ENCODE measurements at regions not wholly inside any gene's neighbourhood (a gene's known extent, or its start where the extent isn't known, plus 50 kb on each side); places are given as distances from the start of the nearest gene placed in this dataset.

DNA sequence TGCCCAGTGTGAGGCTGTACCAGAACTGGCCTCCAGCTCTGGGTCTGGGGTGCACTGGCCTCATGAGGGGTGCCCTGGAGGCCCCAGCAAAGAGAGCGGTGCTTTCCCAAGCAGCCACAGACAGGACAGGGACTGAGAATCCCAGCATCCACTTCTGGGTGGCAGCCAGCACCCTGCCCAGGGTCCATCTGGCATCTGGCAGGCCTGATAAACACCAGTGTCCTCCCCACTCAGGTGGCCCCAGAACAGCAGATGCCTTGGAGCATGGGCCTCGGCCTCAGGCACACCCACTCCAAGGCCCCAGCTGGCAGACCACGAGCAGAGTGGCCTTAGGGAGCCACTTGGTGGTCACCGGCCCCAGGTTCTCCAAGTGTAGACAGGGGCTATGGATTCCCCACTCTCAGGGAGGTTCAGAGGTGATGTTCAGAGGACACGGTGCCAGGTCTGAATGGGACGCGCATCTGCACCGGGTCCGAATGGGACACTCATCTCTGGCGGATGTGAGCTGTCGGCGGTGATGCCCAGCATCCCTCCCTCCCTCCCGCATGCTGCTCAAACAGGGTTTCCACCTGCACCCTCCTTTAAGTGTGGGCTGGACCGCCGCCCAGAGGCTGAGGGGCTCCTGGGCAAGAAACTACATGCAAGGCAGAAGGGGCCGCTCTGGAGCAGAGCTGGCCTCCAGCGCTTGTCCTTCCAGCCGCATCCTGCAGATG is 82.2 kb upstream of the GPC1 start:
- Histone ChIP-seq H3K36me3 (ENCODE audit: insufficient read depth, low read length) (no peaks in the 10 kb centered on the region), H2AFZ (ENCODE audit: low read depth, low read length) (no peak overlapping the region), H3K27ac (ENCODE audit: low read length) (no peak overlapping the region), H4K20me1 (ENCODE audit: insufficient read depth, low read length) (no peaks in the 10 kb centered on the region; the same call in 1 of the 2 replicates), H3K79me2 (ENCODE audit: insufficient read depth, low read length) (no peaks in the 10 kb centered on the region), H3K4me1 (ENCODE audit: insufficient read depth, low read length) (no peaks in the 10 kb centered on the region), H3K27me3 (ENCODE audit: insufficient read depth, low read length, poor library complexity) (peaks cover 3% of the 10 kb centered on the region), H3K9me3 (ENCODE audit: insufficient read depth, low read length, severe bottlenecking) (no peaks in the 10 kb centered on the region), H3K4me3 (ENCODE audit: low read depth in 1 of 2, low read length in 2 of 2) (no peak overlapping the region), H3K9ac (ENCODE audit: low read depth, low read length) (no peak overlapping the region), H3K4me2 (ENCODE audit: insufficient read depth, low read length) (no peak overlapping the region)
- ATAC-seq (ENCODE audit: insufficient read depth, low read depth) (no peak), DNase-seq (no peak)
- TF ChIP-seq EZH2 (IDR thresholded peaks at IDR 0.05; ENCODE audit: borderline replicate concordance, low read depth, low read length, severe bottlenecking): no peak
- TF ChIP-seq, protein P1, sequence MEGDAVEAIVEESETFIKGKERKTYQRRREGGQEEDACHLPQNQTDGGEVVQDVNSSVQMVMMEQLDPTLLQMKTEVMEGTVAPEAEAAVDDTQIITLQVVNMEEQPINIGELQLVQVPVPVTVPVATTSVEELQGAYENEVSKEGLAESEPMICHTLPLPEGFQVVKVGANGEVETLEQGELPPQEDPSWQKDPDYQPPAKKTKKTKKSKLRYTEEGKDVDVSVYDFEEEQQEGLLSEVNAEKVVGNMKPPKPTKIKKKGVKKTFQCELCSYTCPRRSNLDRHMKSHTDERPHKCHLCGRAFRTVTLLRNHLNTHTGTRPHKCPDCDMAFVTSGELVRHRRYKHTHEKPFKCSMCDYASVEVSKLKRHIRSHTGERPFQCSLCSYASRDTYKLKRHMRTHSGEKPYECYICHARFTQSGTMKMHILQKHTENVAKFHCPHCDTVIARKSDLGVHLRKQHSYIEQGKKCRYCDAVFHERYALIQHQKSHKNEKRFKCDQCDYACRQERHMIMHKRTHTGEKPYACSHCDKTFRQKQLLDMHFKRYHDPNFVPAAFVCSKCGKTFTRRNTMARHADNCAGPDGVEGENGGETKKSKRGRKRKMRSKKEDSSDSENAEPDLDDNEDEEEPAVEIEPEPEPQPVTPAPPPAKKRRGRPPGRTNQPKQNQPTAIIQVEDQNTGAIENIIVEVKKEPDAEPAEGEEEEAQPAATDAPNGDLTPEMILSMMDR (IDR thresholded peaks at IDR 0.05; ENCODE audit: borderline replicate concordance, extremely low read depth, low read length, poor library complexity, severe bottlenecking): no peak

DNA sequence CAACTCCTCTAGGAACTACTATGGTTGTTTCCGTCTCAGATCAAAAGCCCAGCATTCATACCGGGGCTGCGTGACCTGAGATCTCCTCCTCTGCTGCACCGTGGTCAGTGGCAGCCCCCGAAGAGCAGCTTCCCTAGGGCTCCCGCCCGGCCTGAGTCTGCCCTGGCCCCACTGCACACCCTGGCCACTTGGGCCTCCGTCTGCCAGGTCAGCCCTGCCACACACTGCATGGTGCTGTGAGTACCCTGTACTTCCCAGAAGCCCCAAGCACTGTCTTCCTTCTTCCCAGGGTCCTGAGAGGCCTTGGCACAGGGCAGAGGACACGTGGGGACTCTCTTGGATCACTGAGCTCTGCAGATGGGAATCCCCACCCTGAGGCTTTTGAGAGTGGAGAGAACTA is 81.5 kb upstream of the GPC1 start:
- Histone ChIP-seq H3K4me2 (ENCODE audit: insufficient read depth, low read length) (no peak overlapping the region), H2AFZ (ENCODE audit: low read depth, low read length) (no peak overlapping the region), H3K27ac (ENCODE audit: low read length) (no peak overlapping the region), H3K9me3 (ENCODE audit: insufficient read depth, low read length, severe bottlenecking) (no peaks in the 10 kb centered on the region), H4K20me1 (ENCODE audit: insufficient read depth, low read length) (no peaks in the 10 kb centered on the region; the same call in 1 of the 2 replicates), H3K4me3 (ENCODE audit: low read depth in 1 of 2, low read length in 2 of 2) (no peak overlapping the region), H3K4me1 (ENCODE audit: insufficient read depth, low read length) (no peaks in the 10 kb centered on the region), H3K36me3 (ENCODE audit: insufficient read depth, low read length) (no peaks in the 10 kb centered on the region), H3K27me3 (ENCODE audit: insufficient read depth, low read length, poor library complexity) (peaks cover 3% of the 10 kb centered on the region), H3K79me2 (ENCODE audit: insufficient read depth, low read length) (no peaks in the 10 kb centered on the region), H3K9ac (ENCODE audit: low read depth, low read length) (no peak overlapping the region)
- ATAC-seq (ENCODE audit: insufficient read depth, low read depth) (no peak), DNase-seq (no peak)
- TF ChIP-seq EZH2 (IDR thresholded peaks at IDR 0.05; ENCODE audit: borderline replicate concordance, low read depth, low read length, severe bottlenecking): no peak
- TF ChIP-seq, protein P1 (IDR thresholded peaks at IDR 0.05; ENCODE audit: borderline replicate concordance, extremely low read depth, low read length, poor library complexity, severe bottlenecking): no peak

DNA sequence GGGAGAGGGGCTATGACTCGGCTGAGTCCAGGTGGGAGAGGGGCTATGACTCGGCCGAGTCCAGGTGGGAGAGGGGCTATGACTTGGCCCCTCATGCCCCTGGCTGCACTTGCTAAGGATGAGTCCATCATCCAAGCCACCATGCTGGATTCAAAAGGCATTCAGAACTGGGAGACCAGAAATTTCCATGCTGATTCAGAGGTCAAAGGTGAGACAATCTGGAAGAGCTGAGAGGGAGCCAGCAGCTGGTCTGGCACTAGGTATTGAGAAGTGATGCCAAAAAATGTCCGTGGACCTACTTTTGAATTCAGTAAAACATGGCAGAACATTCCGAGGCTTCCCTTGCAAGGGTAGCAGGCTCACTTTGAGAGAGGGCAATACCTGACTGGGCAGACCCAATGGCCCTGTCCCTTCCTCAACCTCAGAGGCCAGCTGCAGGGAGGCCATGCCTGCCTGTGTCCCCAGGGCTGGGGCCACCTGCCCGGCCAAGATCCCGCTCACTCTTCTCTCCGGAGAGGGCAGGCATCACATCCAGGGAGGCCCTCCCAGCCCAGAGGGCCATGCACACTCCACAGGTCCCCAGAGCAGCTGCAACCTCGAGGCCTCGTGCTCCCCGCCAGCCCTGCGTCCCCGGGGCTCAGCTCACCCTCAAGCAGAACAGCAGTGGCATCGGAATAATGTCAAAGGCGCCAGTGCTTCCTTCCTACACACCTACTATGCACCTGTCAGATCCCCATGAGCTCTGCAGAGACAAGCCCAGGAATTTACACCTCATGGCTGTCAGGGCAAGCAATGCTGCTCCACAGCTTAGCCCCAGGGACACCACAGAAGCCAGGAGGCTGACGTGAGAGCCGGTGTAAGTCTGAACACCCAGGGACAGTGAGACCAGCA is 80.2 kb upstream of the GPC1 start:
- Histone ChIP-seq H3K9me3 (ENCODE audit: insufficient read depth, low read length, severe bottlenecking) (peaks cover 4% of the 10 kb centered on the region), H3K79me2 (ENCODE audit: insufficient read depth, low read length) (no peaks in the 10 kb centered on the region), H2AFZ (ENCODE audit: low read depth, low read length) (no peak overlapping the region), H4K20me1 (ENCODE audit: insufficient read depth, low read length) (no peaks in the 10 kb centered on the region; the same call in 1 of the 2 replicates), H3K36me3 (ENCODE audit: insufficient read depth, low read length) (no peaks in the 10 kb centered on the region), H3K27ac (ENCODE audit: low read length) (no peak overlapping the region), H3K27me3 (ENCODE audit: insufficient read depth, low read length, poor library complexity) (peaks cover 3% of the 10 kb centered on the region), H3K9ac (ENCODE audit: low read depth, low read length) (no peak overlapping the region), H3K4me3 (ENCODE audit: low read depth in 1 of 2, low read length in 2 of 2) (no peak overlapping the region), H3K4me2 (ENCODE audit: insufficient read depth, low read length) (no peak overlapping the region), H3K4me1 (ENCODE audit: insufficient read depth, low read length) (no peaks in the 10 kb centered on the region)
- TF ChIP-seq EZH2 (IDR thresholded peaks at IDR 0.05; ENCODE audit: borderline replicate concordance, low read depth, low read length, severe bottlenecking): no peak
- DNase-seq (no peak), ATAC-seq (ENCODE audit: insufficient read depth, low read depth) (no peak)

DNA sequence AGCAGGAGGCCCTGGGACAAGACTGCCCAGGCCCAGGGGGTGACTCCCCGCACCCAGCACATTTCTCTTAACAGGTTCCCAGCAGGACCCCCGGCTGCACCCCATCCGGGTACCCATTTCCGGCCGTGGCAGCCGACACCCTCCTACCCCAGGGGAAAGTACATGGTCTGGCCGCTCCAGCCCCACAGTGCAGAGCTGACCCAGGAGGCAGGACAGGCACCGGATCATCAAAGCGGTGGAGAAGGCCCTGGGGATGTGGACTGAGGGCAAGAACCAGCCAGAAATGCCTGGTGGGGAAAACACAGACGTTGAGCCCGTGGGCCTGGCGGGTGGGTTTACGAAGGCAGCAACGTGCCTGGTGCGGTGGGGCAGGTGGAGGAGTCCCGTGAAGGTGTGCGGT is 79.5 kb upstream of the GPC1 start:
- peaks cover 3% of the 10 kb centered on the region for H3K27me3 ChIP-seq (ENCODE audit: insufficient read depth, low read length, poor library complexity)
- H4K20me1 ChIP-seq (ENCODE audit: insufficient read depth, low read length): no peaks in the 10 kb centered on the region; the same call in 1 of the 2 replicates
- H3K9me3 ChIP-seq (ENCODE audit: insufficient read depth, low read length, severe bottlenecking): peaks cover 7% of the 10 kb centered on the region
- H3K27ac ChIP-seq (ENCODE audit: low read length): no peak overlapping the region
- H3K4me1 ChIP-seq (ENCODE audit: insufficient read depth, low read length): no peaks in the 10 kb centered on the region
- H3K9ac ChIP-seq (ENCODE audit: low read depth, low read length): no peak overlapping the region
- H2AFZ ChIP-seq (ENCODE audit: low read depth, low read length): no peak overlapping the region
- no peaks in the 10 kb centered on the region for H3K36me3 ChIP-seq (ENCODE audit: insufficient read depth, low read length)
- no peak for DNase-seq
- no peaks in the 10 kb centered on the region for H3K79me2 ChIP-seq (ENCODE audit: insufficient read depth, low read length)
- H3K4me2 ChIP-seq (ENCODE audit: insufficient read depth, low read length): no peak overlapping the region
- H3K4me3 ChIP-seq (ENCODE audit: low read depth in 1 of 2, low read length in 2 of 2): no peak overlapping the region
- ATAC-seq (ENCODE audit: insufficient read depth, low read depth): no peak
- TF ChIP-seq, protein P1 (IDR thresholded peaks at IDR 0.05; ENCODE audit: borderline replicate concordance, extremely low read depth, low read length, poor library complexity, severe bottlenecking): no peak
- TF ChIP-seq EZH2 (IDR thresholded peaks at IDR 0.05; ENCODE audit: borderline replicate concordance, low read depth, low read length, severe bottlenecking): no peak
